Hepatocyte (in vitro differentiated cells): ENCODE measurements at regions not wholly inside any gene's neighbourhood (a gene's known extent, or its start where the extent isn't known, plus 50 kb on each side); places are given as distances from the start of the nearest gene placed in this dataset.

Experiments used
- EZH2 ChIP-seq: fragments of 200-600 bp; sonication (generic); IDR thresholded peaks from 2 replicates; pipeline ENCODE4 v1.6.1; 2016; ENCODE audit warnings: antibody characterized with exemption, mild to moderate bottlenecking, borderline replicate concordance
- EZH2phosphoT487 ChIP-seq: fragments of 200-600 bp; sonication (generic); IDR thresholded peaks from one replicate; pipeline ENCODE4 v1.6.1; 2018; ENCODE audit warnings: antibody characterized with exemption, mild to moderate bottlenecking, low read depth, moderate library complexity; ENCODE audit not compliant: unreplicated experiment, severe bottlenecking
- TF ChIP-seq, protein P1 (sequence below): fragments of 200-600 bp; sonication (generic); IDR thresholded peaks from 2 replicates; pipeline ENCODE4 v1.5.1; 2016; ENCODE audit warnings: antibody characterized with exemption, mild to moderate bottlenecking; ENCODE audit not compliant: poor library complexity

DNA sequence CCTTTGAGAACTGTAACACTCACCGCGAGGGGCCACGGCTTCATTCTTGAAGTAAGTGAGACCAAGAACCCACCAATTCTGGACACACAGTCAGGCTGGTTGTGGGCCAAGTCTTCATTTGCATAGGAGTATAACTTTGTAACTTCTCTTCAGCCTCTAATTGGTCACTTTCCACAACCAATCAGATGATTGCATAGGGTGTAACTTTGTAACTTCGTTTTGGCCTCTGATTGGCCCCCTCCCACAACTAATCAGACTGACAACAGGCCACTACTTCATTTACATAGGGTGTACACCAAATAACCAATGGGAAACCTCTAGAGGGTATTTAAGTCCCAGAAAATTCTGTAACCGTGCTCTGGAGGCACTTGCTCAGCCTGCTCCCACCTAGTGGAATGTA, 77.5 kb upstream of the TCF4 start:
- TF ChIP-seq, protein P1, sequence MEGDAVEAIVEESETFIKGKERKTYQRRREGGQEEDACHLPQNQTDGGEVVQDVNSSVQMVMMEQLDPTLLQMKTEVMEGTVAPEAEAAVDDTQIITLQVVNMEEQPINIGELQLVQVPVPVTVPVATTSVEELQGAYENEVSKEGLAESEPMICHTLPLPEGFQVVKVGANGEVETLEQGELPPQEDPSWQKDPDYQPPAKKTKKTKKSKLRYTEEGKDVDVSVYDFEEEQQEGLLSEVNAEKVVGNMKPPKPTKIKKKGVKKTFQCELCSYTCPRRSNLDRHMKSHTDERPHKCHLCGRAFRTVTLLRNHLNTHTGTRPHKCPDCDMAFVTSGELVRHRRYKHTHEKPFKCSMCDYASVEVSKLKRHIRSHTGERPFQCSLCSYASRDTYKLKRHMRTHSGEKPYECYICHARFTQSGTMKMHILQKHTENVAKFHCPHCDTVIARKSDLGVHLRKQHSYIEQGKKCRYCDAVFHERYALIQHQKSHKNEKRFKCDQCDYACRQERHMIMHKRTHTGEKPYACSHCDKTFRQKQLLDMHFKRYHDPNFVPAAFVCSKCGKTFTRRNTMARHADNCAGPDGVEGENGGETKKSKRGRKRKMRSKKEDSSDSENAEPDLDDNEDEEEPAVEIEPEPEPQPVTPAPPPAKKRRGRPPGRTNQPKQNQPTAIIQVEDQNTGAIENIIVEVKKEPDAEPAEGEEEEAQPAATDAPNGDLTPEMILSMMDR, result no peak
- TF ChIP-seq EZH2 (no peak), EZH2phosphoT487 (no peak)
